NCI-H128 (cell line): ENCODE measurements at regions not wholly inside any gene's neighbourhood (a gene's known extent, or its start where the extent isn't known, plus 50 kb on each side); places are given as distances from the start of the nearest gene placed in this dataset.

Experiments used
- DNase-seq: peaks from one replicate; lab custom pipeline; 2025; ENCODE audit not compliant: unreplicated experiment; lab: John Stamatoyannopoulos, UW

DNA sequence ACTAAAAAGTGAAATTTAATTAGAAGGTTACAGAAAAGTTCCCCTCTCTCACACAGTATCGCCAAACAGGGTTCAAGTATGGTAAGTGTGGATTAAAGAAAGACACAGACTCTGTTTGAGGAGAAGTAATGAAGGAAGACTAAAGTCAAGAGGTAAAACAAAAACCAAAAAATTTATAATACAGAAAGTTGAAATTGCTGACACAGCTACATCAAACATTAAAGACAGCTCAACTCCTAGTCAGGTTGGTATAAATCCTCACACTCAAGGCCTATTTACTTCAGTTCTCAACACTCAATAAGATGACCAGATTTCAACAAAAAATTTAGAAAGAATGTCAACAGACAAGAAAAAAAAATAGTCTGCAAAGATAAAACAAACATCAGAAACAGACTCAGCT, 300.5 kb upstream of the LINC00305 start:
- DNase-seq, result no peak

DNA sequence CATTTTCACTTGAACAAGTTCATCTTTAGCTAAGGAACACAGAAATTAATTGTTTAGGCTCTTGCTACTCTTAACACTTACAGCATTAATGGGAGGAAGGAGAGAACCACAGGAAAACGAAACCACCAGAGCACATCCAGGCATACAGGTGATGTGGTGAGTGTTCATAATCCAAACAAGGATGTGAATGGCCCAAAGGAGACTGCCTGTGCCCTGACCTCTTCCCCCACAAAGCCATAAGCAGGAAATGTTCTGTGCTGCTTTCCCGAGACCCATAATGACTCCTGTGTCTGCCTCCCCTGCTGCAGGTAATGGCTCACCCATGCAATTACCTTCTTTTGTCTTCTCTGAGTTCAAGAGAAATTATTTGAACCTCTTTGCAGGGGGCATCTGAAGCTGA, 295.9 kb upstream of the LINC00305 start:
- no peak for DNase-seq

DNA sequence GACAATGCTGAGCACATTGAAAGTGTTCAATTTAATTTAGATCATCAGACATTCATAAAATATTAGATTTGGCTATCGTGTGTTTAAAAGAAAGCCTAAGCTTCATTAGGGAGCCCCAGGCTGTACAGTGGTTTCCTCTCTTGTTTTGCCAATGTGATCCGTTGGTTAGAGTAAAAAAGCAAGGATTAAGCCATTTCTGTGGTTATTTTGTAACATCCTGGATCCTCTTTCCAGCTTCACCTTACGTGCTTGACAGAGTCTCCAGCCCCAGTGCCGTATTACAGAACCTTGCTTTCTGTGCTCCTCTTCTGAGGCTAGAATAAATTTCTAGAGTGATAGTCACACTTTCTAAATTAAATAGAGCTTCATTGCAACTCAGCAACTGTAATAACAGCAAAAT, 289.3 kb upstream of the LINC00305 start:
- no peak for DNase-seq

DNA sequence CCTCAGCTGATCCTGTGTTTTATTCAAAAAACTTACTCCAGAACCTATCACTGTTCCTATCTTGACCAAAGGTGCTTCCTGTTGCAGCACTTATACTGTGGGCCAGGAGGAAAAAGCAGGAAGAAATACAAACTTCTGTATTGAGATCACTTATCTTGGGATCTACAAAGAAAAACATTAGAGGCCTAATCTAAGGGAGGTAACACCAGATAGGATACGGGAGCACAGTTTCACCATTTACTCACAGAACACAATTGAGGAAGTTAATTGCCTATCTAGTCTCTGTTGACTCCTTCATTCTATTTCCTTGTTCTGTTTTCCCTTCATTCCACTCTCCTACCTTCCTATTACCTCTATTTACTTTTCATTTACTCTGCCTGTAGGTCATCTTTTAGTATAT, 287.2 kb upstream of the LINC00305 start:
- no peak for DNase-seq

DNA sequence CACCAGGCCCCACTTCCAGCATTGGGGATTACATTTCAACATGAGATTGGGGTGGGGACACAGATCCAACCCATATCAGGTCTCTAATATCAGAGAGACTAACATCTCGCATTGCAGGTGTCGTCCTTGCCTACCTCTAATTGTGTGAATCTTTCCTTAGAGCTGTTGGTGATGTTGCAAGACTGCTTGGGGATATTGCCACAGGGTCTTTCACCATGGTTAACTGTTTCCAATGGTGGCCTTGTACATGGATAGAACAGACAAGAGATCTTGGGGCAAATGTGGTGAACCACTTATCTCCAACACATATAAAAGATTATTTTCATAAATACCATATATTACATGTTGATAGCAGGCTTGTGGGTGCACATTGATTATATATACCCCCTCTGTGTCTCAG, 270.3 kb upstream of the LINC00305 start:
- DNase-seq, result no peak

DNA sequence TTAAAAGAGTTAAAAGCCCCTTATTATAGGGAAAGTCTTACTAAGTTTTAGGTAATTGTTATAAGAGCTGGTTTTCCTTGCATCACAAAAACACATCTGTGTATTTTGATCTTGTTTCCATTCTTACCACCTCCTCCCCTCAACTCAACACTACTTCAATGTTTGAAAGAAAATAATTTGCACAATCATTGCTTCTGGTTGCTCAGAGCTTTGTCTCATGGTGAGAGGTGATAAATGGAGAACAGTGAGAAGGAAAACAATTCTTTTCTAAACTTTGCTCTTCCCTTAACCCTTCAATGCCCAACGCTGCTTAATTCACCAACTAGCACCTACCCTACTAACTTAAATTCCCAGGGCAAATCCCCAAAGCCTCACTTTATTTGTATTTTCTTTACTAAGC, 268.1 kb upstream of the LINC00305 start:
- DNase-seq, result no peak

DNA sequence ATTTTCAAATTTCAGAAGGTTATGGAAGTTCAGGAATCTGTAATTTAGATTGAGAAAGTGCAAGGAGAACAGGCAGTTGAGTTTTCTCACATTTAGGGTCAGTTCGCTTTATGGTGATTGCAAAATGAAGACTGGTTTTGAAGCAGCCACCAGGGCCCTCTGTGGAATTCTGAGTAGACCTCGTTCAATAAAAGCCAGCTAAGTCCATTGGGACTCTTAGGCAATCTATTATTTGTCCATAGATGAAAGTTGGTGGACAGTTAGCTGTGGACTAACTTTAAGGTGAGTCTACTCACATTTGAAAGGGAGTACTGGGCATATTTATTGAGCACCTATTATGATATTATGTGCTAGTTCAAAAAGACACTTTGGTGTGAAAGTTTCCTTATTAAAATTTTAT, 266.3 kb upstream of the LINC00305 start:
- no peak for DNase-seq

DNA sequence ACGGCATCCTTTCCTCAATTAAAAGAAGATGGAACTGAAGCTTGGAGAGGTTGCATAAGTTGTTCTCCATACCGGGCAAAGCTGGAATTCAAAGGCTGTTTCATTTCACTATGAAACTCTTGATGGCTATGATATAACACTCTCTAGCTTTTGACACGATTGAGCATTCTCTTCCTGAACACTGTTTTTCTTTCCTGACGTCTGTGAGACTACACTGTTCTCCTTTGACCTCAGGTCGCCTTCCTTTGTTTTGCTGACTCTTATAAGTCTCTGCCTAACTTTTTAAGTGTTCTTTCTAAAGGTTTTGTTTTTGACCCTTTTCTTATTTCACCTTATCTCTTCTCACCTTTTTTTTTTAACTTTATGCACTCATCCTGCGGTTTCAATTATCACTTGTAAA, 261.8 kb upstream of the LINC00305 start:
- DNase-seq, result no peak

DNA sequence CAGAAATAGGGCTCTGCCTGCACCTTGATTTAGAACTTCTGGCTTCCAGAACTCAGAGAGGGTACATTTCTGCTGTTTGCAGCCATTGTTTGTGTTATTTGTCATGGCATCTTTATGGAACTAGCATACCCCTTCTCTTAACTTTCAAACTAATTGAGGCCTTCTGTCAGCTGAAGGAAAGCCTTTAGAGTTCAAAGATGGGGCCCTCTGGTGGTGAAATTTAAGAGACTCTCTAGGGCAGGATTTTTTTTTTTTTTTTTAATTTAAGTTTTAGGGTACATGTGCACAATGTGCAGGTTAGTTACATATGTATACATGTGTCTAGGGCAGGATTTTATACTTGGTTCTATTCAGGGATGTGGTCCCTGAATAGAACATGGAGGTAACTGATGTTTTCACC, 260.6 kb upstream of the LINC00305 start:
- DNase-seq, result no peak

DNA sequence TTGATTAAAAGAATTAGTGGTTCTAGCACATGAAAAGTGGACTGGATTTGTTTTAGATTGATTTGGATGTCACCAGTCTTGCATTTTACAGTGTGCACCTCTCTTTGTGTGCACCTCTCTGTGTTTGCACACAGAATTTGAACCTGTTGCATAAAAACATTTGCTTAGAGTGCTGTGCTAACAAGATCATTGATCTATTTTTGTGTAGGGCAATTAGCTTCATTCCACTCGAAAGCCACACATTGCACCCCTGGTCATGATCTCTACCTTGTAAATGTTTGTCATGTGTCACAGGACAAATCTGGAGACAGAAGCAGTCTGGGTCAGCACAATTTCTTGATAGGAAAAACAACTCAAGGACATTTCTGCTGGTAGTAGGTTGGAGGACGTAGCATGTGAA, 258.7 kb upstream of the LINC00305 start:
- DNase-seq, result no peak

DNA sequence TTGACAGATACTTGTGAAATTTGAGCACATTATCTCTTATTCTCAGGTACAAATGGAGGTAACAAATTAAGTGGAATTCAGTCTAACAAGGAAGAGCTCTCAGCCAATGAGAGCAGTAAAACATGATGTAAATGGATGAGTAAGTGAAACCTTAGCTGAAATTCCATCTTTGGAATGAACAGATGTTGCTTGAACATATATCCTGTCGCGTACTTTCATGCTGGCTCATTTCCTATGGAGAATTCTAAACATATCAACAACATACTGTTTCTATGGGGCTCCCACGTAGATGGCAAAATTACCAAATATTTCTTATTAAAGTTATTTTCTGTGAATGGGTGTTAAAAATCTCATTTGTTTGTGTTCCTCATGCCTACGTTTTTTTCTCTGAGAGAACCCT, 256.3 kb upstream of the LINC00305 start:
- no peak for DNase-seq

DNA sequence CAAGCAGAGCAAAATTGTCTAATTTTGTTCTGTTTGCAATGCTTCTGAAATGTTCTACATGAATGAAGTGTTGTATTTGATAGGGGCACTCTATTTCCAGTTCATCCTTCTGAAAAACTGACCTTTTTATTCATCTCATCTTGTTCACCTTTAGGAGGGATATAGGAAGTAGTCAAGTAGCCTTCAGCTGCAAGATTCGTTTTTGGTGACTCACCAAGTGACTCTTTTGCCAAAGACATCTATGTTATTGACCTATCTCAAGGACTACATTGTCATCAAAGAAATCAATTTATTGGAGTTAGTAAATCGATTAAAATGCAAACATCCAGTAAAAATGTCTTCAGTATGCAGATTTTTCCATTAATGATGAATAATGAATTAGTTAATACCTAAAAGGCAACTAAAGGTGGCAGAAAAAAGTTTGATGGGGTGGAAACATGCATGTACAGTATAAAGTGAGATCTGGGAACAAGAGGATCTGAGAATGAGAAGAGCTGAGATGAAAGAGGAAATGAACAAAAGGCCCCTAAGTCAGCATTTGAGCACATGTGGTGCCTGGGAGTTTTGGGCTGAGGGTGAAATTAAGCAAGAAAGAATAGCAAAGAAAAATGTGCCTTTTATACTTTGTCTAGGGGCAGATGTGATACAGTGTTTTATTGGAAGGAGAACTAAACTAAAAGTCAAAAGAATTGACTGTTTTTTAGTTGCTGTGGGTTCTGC, 255.1 kb upstream of the LINC00305 start:
- no peak for DNase-seq

DNA sequence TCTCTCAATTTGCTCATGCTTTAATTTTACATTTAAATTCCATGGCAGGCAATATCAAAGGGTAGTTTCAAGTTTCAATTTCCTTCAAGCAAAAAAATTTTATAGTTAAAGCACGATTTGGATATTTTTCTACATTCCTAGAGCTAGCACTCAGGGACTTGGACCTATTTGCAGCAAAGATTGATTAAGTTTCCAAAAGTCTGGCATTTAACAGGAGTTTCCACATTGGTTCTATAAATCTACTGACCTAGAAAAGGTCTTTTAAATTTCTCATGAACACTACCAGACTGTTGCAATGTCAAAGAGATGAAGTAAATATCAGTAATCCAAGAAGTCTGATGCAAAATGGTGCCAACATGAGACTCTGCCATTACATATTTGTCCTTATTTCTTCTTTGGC, 253.7 kb upstream of the LINC00305 start:
- no peak for DNase-seq

DNA sequence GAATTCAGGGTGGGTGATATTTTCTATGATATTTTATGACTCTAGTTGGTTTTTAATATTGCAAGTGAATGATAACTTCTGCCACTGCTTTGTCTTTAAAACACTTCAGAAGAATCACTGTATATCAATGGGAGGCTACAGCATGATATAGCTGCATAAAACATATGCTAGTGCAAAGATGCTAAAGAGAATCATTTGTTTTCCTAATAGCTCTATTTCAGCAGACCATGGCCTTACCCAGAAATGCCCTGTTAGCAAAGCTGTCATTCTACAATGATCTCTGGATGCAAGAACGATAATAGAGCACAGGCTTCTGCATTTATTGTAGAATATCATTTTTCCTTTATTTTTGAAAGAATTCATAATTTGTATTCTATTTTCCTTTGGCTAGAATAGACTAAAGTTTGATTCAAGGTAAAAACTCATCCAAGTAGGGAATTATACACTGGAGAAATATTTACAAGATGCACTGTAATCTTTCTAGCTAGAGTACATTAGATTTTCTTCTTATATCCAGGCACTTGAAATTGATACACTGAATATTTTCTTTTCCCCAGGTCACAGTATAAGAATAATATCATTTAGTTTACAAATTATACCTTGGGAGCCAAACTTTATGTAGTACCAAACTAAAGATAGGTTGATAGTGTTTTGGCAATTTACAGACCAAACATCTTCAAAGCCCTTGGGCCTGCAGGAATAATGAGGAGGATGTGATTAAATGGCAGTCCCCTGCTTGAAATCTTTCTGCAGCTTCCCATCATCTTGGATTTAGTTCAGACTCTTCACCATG, 252.6 kb upstream of the LINC00305 start:
- no peak for DNase-seq

DNA sequence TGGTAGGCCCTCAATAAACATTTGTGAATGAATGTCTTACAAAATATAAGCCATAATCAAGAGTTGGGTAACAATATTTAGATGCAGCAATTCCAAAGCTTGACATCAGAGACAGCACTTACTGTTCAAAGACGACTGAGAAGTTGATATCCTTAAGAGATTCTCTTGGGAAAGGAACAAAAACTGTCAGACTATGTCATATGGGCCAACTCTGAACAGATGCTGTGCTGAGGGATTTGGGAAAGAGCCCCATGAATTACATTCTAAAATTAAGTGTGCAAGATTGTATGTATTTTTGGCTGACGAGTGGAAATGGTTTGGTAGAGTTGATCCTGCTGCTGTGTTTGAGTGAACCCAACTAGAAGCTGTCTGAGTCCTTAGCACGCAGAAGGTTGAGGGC, 250.7 kb upstream of the LINC00305 start:
- DNase-seq, result no peak

DNA sequence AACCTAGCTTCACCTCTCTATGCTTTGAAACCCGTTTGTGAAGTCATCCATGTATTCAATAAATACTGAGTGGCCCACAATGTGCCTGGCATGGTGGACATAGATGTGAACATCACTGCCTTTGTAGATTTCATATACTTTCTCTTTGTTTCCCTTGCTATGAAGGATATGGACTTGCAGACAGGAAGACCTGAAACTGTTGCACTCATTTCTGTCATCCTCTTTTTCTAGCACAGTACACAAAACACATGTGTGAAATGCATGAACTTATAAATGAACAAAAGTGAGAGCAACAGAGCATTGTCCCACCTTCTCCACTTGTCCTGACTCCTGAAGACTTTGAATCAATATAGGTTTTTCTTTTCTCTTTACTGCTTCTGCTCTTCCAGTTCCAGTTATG, 249.4 kb upstream of the LINC00305 start:
- no peak for DNase-seq

DNA sequence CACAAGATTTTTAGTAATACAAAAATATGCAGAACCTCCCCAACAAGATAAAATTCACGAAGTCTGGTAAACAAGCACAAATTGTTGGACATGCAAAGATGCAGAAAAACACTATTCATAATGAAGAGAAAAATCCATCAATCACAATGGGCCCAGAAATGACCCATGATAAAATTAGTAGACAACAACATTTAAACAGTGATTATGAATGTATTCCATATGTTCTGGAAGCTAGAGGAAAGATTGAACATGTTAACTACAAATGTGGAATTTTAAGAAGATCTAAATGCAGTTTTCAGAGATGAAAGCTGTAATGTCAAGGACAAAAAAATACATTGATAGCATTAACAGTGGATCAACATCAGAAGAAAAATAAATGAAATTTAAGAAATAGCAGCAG, 243.3 kb upstream of the LINC00305 start:
- no peak for DNase-seq

DNA sequence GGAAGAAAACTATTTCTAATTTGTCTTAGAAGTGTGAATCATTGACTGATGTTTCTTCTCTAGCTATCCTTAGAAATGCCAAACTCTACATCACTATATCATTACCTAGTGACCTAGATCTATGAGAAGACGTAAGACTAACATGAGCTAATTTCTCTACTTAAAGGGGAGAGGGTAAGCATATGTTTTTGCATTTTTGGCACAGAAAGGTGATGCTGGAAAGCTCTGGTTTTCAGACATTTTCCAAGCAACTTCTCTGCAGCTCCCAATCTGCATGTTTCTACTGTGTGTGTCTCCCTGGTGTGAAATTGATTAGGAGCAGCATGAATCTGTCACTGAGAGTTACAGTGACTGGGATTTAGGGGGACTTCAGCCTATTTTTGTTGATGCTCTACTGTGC, 235.2 kb upstream of the LINC00305 start:
- no peak for DNase-seq

DNA sequence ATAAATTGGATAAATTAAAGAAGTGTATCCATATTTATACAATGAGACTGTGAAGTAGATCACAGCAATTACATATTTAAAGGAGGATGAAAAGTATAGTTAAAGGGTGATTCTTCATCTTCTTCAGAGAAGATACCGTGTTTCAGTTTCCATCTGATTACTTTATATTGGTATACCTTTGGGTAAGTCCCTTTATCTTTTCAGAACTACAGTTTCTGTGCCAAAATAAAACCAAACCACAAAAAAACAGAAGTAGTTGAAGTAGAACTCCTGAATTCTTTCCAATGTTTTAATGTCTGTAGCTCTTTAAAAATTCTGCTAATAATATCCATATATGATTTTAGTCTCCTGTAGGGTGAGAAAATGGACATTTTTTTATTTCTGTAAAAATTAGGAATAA, 231.2 kb upstream of the LINC00305 start:
- DNase-seq, result no peak

DNA sequence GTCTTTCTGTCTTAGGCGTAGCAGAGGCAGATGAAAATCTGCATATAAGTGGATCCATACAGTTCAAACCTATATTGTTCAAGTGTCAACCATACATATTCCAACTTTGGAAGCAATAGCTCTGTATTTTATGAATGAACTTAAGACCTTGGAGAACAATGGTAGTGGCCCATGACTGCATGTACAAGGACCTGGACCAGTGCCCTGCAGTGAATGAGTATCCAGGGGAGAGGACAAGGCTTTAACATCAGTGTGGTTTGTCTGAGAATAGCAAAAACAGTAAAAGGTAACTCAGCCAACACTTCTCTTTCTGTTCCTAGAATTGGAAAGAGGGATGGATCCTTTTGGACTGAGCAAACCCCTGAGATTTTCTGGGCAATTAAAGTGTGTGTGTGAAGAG, 230.8 kb upstream of the LINC00305 start:
- no peak for DNase-seq

DNA sequence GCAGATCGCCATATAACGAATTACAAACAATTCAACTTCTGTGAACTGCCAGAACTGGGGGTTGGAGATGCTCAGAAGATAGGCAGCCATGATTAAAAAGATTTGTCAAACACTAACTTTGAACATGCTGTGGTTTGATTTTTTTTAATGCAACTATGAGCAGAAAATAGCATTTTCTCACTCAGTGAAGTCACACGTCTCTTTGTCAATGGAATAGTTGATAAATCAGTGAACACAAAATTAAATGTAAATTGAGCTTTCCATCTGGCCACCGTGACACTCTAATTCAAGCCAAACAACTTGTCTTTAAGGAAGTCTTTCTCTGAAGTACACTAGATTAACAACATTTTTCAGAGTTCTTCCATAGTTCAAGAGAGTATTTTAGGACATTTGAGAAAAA, 228.6 kb upstream of the LINC00305 start:
- no peak for DNase-seq

DNA sequence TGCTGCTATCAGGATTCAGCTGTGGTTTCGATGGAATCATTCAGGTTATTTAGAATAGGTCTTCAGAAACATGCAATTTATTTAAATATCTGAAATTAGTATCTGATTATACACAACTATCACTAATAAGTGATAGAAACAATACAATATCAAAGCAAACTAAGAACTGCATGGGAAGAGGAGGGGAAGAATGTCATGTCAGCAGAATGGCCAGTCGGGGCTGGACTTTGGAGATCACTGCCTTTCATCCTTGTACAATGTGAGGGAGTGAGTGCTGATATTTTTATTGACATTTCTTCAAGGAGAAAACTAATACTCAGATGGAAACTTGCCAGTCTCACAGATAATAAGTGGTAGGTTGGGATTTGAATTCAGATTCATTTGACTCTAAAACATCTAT, 224.0 kb upstream of the LINC00305 start:
- DNase-seq, result no peak
